CD14-positive monocyte (primary cell): ENCODE measurements at regions not wholly inside any gene's neighbourhood (a gene's known extent, or its start where the extent isn't known, plus 50 kb on each side); places are given as distances from the start of the nearest gene placed in this dataset.

ENCODE experiments used
- DNase-seq, 3 donors: peaks; one replicate each; pipeline ENCODE4 v3.0.0-alpha.2; 2011 to 2022
- H2AFZ ChIP-seq: 2 replicates; pipeline ENCODE4 v1.6.0; 2012; ENCODE audit warnings: mild to moderate bottlenecking, low read depth, low read length, inconsistent platforms; ENCODE audit not compliant: insufficient read depth, poor library complexity, severe bottlenecking
- H3K27ac ChIP-seq, 2 donors: 1 replicate in 1 of 2; 2 replicates in 1 of 2; pipeline ENCODE4 v1.5.1; 2012 to 2013; ENCODE audit warnings: low read length in 2 of 2, control low read depth in 1 of 2, inconsistent platforms in 1 of 2, low read depth in 1 of 2, mild to moderate bottlenecking in 1 of 2
- H3K27me3 ChIP-seq, 2 donors: one replicate each; pipeline versions ENCODE4 v1.6.0 to v1.6.1; 2011 to 2013; ENCODE audit warnings: low read length in 2 of 2; ENCODE audit not compliant: control insufficient read depth in 2 of 2, insufficient read depth in 2 of 2
- H3K36me3 ChIP-seq, 2 donors: replicated peaks in 1 of 2; 1 replicate in 1 of 2; 2 replicates in 1 of 2; pipeline versions ENCODE4 v1.5.1 to v1.6.1; 2012 to 2013; ENCODE audit warnings: low read length in 2 of 2, control low read depth in 1 of 2, inconsistent platforms in 1 of 2, mild to moderate bottlenecking in 1 of 2; ENCODE audit not compliant: insufficient read depth in 2 of 2, control insufficient read depth in 1 of 2
- H3K4me1 ChIP-seq, 2 donors: 1 replicate in 1 of 2; 2 replicates in 1 of 2; pipeline versions ENCODE4 v1.5.1 to v1.6.1; 2012 to 2013; ENCODE audit warnings: low read length in 2 of 2, control low read depth in 1 of 2, inconsistent platforms in 1 of 2, mild to moderate bottlenecking in 1 of 2, moderate library complexity in 1 of 2; ENCODE audit not compliant: insufficient read depth in 2 of 2, control insufficient read depth in 1 of 2
- H3K4me2 ChIP-seq: replicated peaks from 2 replicates; pipeline ENCODE3; 2012; ENCODE audit warnings: low read length, moderate library complexity, mild to moderate bottlenecking; ENCODE audit not compliant: poor library complexity, severe bottlenecking; ENCODE audit errors: extremely low read depth
- H3K4me3 ChIP-seq, 3 experiments: fragments of 200-600 bp in 1 of 3; sonication (generic) in 1 of 3; replicated peaks in 1 of 3; 1 replicate in 2 of 3; 2 replicates in 1 of 3; pipeline ENCODE4 v1.5.1; 2011 to 2013; ENCODE audit warnings: low read length in 3 of 3, mild to moderate bottlenecking in 3 of 3, control low read depth in 2 of 3, low read depth in 2 of 3, inconsistent platforms in 1 of 3, moderate library complexity in 1 of 3
- H3K79me2 ChIP-seq: 2 replicates; pipeline ENCODE4 v1.6.0; 2012; ENCODE audit warnings: mild to moderate bottlenecking, control low read depth, inconsistent platforms, low read length, moderate library complexity; ENCODE audit not compliant: insufficient read depth
- H3K9ac ChIP-seq: 2 replicates; pipeline ENCODE4 v1.6.0; 2017; ENCODE audit warnings: low read length, mild to moderate bottlenecking; ENCODE audit not compliant: insufficient read depth, poor library complexity, severe bottlenecking
- H3K9me3 ChIP-seq, 2 donors: replicated peaks in 1 of 2; 1 replicate in 1 of 2; 2 replicates in 1 of 2; pipeline versions ENCODE4 v1.5.1 to v1.6.1; 2012 to 2013; ENCODE audit warnings: low read length in 2 of 2, control low read depth in 1 of 2; ENCODE audit not compliant: control insufficient read depth in 1 of 2, insufficient read depth in 1 of 2
- H4K20me1 ChIP-seq: 2 replicates; pipeline ENCODE4 v1.6.0; 2012; ENCODE audit warnings: mild to moderate bottlenecking, low read length, control low read depth, moderate library complexity; ENCODE audit not compliant: insufficient read depth
- H3K27ac Mint-ChIP-seq, 7 donors: one replicate each; pipeline ENCODE4 v1.8.0; 2020; ENCODE audit warnings: mild to moderate bottlenecking in 7 of 7, mixed read lengths in 7 of 7, moderate library complexity in 6 of 7, inconsistent platforms in 2 of 7
- H3K27me3 Mint-ChIP-seq, 3 donors: one replicate each; pipeline ENCODE4 v1.8.0; 2021 to 2022; ENCODE audit warnings: low read depth in 3 of 3, mild to moderate bottlenecking in 3 of 3, mixed read lengths in 3 of 3, moderate library complexity in 3 of 3, inconsistent platforms in 1 of 3
- H3K36me3 Mint-ChIP-seq, 2 donors: one replicate each; pipeline ENCODE4 v1.8.0; 2020; ENCODE audit warnings: mixed read lengths in 2 of 2, inconsistent platforms in 1 of 2, mild to moderate bottlenecking in 1 of 2
- H3K4me1 Mint-ChIP-seq: one replicate; pipeline ENCODE4 v1.8.0; 2020; ENCODE audit warnings: mild to moderate bottlenecking, mixed read lengths
- H3K4me3 Mint-ChIP-seq, 2 donors: one replicate each; pipeline ENCODE4 v1.8.0; 2020; ENCODE audit warnings: mild to moderate bottlenecking in 2 of 2, mixed read lengths in 2 of 2, moderate library complexity in 1 of 2
- H3K9me3 Mint-ChIP-seq, 7 donors: one replicate each; pipeline ENCODE4 v1.8.0; 2020 to 2022; ENCODE audit warnings: mixed read lengths in 7 of 7, mild to moderate bottlenecking in 6 of 7, moderate library complexity in 6 of 7, inconsistent platforms in 2 of 7
- WGBS: methylation state at CpG from one replicate; pipeline ENCODE4 v1.1.5; 2013; ENCODE audit warnings: missing lambda C conversion rate; ENCODE audit not compliant: insufficient coverage; 5-methylcytosine and 5-hydroxymethylcytosine counted together
- intact Hi-C, 2 donors: fragments of 100-400 bp; cut with micrococcal nuclease; formaldehyde crosslinking; loops; one replicate each; pipeline versions ENCODE4 v1.15.0 to v1.15.1; 2023
- TF ChIP-seq, protein P1 (sequence below): fragments of 200-600 bp; IDR thresholded peaks from one replicate; pipeline ENCODE4 v1.8.0; 2022; ENCODE audit warnings: antibody characterized with exemption, mild to moderate bottlenecking

DNA sequence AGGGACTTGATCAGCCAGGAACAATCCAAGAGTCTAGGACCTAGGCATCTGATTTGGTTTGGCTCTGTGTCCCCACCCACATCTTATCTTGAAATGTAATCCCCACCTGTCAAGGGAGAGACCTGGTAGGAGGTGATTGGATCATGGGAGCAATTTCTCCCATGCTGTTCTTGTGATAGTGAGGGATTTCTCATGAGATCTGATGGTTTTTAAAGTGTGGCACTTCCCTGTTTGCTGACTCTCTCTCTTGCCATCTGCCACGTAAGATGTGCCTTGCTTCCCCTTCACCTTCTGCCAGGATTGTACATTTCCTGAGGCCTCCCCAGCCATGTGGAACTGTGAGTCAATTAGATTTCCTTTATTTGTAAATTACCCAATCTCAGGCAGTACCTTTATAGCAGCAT lies 201.7 kb upstream of the ACTBL2 start:
- Histone ChIP-seq H4K20me1 (no peaks in the 10 kb centered on the region), H3K4me3 (no peak overlapping the region), H3K79me2 (no peaks in the 10 kb centered on the region), H3K27me3 (no peaks in the 10 kb centered on the region), H3K4me2 (no peak overlapping the region), H3K36me3 (no peaks in the 10 kb centered on the region), H3K4me1 (no peaks in the 10 kb centered on the region), H3K9ac (no peak overlapping the region), H3K27ac (no peak overlapping the region), H3K9me3 (no peaks in the 10 kb centered on the region), H2AFZ (no peak overlapping the region)
- no CpG with 5 or more reads among the region's 1 CpG for WGBS
- intact Hi-C loops: no loop called here
- Mint-ChIP-seq H3K36me3 (no peaks in the 10 kb centered on the region), H3K27ac (no peak overlapping the region), H3K4me3 (no peak overlapping the region), H3K9me3 (peaks cover 0 to 14% (median 0%) of the 10 kb centered on the region in 7 donors), H3K27me3 (no peaks in the 10 kb centered on the region), H3K4me1 (no peaks in the 10 kb centered on the region)
- TF ChIP-seq, protein P1, sequence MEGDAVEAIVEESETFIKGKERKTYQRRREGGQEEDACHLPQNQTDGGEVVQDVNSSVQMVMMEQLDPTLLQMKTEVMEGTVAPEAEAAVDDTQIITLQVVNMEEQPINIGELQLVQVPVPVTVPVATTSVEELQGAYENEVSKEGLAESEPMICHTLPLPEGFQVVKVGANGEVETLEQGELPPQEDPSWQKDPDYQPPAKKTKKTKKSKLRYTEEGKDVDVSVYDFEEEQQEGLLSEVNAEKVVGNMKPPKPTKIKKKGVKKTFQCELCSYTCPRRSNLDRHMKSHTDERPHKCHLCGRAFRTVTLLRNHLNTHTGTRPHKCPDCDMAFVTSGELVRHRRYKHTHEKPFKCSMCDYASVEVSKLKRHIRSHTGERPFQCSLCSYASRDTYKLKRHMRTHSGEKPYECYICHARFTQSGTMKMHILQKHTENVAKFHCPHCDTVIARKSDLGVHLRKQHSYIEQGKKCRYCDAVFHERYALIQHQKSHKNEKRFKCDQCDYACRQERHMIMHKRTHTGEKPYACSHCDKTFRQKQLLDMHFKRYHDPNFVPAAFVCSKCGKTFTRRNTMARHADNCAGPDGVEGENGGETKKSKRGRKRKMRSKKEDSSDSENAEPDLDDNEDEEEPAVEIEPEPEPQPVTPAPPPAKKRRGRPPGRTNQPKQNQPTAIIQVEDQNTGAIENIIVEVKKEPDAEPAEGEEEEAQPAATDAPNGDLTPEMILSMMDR: no peak
- no peak for DNase-seq

DNA sequence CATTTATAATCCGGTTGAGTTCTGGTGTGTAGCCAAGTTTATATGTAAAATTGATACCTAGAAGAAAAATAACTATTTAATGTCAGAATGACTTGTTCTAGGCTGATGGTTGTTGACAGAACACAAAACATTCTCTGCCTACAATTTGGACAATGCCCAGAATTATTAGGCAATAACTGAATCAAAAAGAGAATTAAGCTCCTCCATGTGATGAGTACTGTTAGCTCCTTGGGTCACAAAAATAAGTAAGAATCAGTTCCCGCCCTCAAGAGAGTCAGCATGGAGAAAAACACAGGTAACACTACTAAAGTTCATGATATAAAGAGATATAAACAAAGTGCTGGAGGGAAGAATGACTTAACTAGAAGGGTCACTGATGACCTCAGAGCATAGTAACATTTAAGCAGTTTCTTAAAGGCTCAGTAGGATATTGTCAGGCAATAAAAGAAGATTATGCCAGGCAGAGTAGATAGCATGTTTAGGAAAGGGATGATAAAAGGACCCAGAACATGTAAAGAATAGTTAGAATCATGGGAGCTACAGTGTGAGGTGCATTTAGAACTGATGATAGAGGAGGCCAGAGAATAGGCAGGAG lies 200.5 kb upstream of the ACTBL2 start:
- Histone ChIP-seq H2AFZ (no peak overlapping the region), H3K27me3 (no peaks in the 10 kb centered on the region), H3K27ac (no peak overlapping the region), H3K4me3 (no peak overlapping the region), H3K79me2 (no peaks in the 10 kb centered on the region), H3K36me3 (no peaks in the 10 kb centered on the region), H4K20me1 (no peaks in the 10 kb centered on the region), H3K9me3 (no peaks in the 10 kb centered on the region), H3K4me1 (no peaks in the 10 kb centered on the region), H3K9ac (no peak overlapping the region), H3K4me2 (no peak overlapping the region)
- Mint-ChIP-seq H3K4me1 (no peaks in the 10 kb centered on the region), H3K27ac (no peak overlapping the region), H3K4me3 (no peak overlapping the region), H3K36me3 (no peaks in the 10 kb centered on the region), H3K9me3 (peaks cover 0 to 14% (median 5%) of the 10 kb centered on the region in 7 donors), H3K27me3 (no peaks in the 10 kb centered on the region)
- intact Hi-C loops: no loop called here
- no peak for DNase-seq
- WGBS: no CpG with 5 or more reads among the region's 2 CpGs
- TF ChIP-seq, protein P1: no peak
